Activated T-helper 1 cell treated with anti-CD3 and anti-CD28 coated beads, Interleukin-12 subunit alpha, Interleukin-12 subunit beta, Interleukin-2, Interleukin-4 antibody, amounts not matched to agents 30 ng/mL and 10 ng/mL and 1 ng/mL, durations not matched to agents 14 hours and 24 hours and 36 hours (primary cell): ENCODE measurements at regions not wholly inside any gene's neighbourhood (a gene's known extent, or its start where the extent isn't known, plus 50 kb on each side); places are given as distances from the start of the nearest gene placed in this dataset.

Experiments used
- DNase-seq: peaks from one replicate; pipeline ENCODE4 v3.0.0; 2021; ENCODE audit warnings: low spot score
- H3K27ac Mint-ChIP-seq: one replicate; pipeline ENCODE4 v1.8.0; 2021; ENCODE audit warnings: mild to moderate bottlenecking, mixed read lengths
- H3K27me3 Mint-ChIP-seq: one replicate; pipeline ENCODE4 v1.8.0; 2022; ENCODE audit warnings: mild to moderate bottlenecking, moderate library complexity, mixed read lengths; ENCODE audit not compliant: insufficient read depth
- H3K36me3 Mint-ChIP-seq: one replicate; pipeline ENCODE4 v1.8.0; 2021; ENCODE audit warnings: low read depth, mixed read lengths
- H3K4me1 Mint-ChIP-seq: one replicate; pipeline ENCODE4 v1.8.0; 2021; ENCODE audit warnings: low read depth, mixed read lengths
- H3K4me3 Mint-ChIP-seq: one replicate; pipeline ENCODE4 v1.8.0; 2021; ENCODE audit warnings: mild to moderate bottlenecking, moderate library complexity, mixed read lengths
- H3K9me3 Mint-ChIP-seq: one replicate; pipeline ENCODE4 v1.8.0; 2021; ENCODE audit warnings: mixed read lengths
- intact Hi-C: fragments of 100-400 bp; cut with micrococcal nuclease; formaldehyde crosslinking; loops from one replicate; pipeline ENCODE4 v1.15.1; 2024

- intact Hi-C loops: no loop called here
- no peaks in the 10 kb centered on the region for H3K4me1 Mint-ChIP-seq
- no peak for DNase-seq
- H3K27me3 Mint-ChIP-seq: peaks cover 6% of the 10 kb centered on the region
- H3K4me3 Mint-ChIP-seq: no peak overlapping the region
- no peak overlapping the region for H3K27ac Mint-ChIP-seq
- no peaks in the 10 kb centered on the region for H3K36me3 Mint-ChIP-seq
- H3K9me3 Mint-ChIP-seq: no peaks in the 10 kb centered on the region
These were observed 67.6 kb downstream of the SCN11A start for GRCh38 chr3:38984110-38984509.

GRCh38 chr3:38980938-38981337 is 70.8 kb downstream of the SCN11A start:
- DNase-seq: no peak
- no peaks in the 10 kb centered on the region for H3K4me1 Mint-ChIP-seq
- no peaks in the 10 kb centered on the region for H3K36me3 Mint-ChIP-seq
- no peak overlapping the region for H3K27ac Mint-ChIP-seq
- peaks cover 17% of the 10 kb centered on the region for H3K27me3 Mint-ChIP-seq
- H3K4me3 Mint-ChIP-seq: no peak overlapping the region
- intact Hi-C loops: no loop called here
- H3K9me3 Mint-ChIP-seq: no peaks in the 10 kb centered on the region

GRCh38 chr3:38978729-38979128 is 73.0 kb downstream of the SCN11A start:
- Mint-ChIP-seq H3K36me3 (no peaks in the 10 kb centered on the region), H3K27me3 (peaks cover 14% of the 10 kb centered on the region), H3K4me3 (no peak overlapping the region), H3K4me1 (no peaks in the 10 kb centered on the region), H3K9me3 (no peaks in the 10 kb centered on the region), H3K27ac (no peak overlapping the region)
- no peak for DNase-seq
- intact Hi-C loops: no loop called here

DNA sequence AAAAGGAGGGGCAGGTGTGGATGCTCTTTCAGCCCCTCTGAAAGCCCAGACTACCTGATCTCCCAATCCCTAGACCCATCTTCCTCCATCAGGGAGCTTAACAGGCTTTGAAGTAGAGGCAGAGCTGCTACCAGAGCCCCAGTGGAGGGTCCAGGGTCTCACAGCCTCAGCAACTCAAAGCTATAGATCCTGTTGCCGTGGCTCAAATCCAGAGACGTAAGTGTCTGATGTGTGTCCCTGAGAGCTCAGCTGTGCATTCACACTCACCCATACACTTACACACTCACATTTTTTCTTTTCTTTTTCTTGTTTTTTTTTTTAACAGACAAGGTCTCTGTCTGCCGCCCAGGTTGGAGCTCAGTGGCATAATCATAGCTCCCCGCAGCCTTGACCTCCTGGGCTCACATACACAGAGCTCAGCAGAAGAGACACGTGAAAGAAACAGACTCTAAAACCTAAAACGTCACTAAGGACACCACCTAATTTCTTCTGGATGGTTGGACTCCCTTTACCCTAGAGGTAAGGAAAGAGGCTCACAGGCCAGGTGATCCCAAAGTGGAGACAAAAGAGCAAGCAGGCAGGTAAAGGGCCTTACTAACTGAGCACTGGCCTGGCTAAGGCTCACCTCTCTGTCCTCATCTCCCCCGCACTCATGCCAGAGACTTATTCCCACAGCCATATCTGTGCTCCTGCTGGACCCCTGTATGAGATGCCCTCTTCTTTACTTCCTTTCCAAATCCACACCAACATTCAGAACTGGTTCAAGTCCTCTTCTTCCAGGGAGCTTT is 80.7 kb downstream of the SCN11A start:
- H3K36me3 Mint-ChIP-seq: no peaks in the 10 kb centered on the region
- DNase-seq: no peak
- H3K9me3 Mint-ChIP-seq: no peaks in the 10 kb centered on the region
- no peaks in the 10 kb centered on the region for H3K4me1 Mint-ChIP-seq
- intact Hi-C loops: no loop called here
- no peak overlapping the region for H3K27ac Mint-ChIP-seq
- H3K4me3 Mint-ChIP-seq: no peak overlapping the region
- H3K27me3 Mint-ChIP-seq: peaks cover 5% of the 10 kb centered on the region

GRCh38 chr3:38969317-38970235 is 82.2 kb downstream of the SCN11A start:
- H3K36me3 Mint-ChIP-seq: no peaks in the 10 kb centered on the region
- H3K9me3 Mint-ChIP-seq: no peaks in the 10 kb centered on the region
- no peak overlapping the region for H3K27ac Mint-ChIP-seq
- H3K27me3 Mint-ChIP-seq: peaks cover 3% of the 10 kb centered on the region
- intact Hi-C loops: no loop called here
- no peak for DNase-seq
- H3K4me1 Mint-ChIP-seq: no peaks in the 10 kb centered on the region
- H3K4me3 Mint-ChIP-seq: no peak overlapping the region

DNA sequence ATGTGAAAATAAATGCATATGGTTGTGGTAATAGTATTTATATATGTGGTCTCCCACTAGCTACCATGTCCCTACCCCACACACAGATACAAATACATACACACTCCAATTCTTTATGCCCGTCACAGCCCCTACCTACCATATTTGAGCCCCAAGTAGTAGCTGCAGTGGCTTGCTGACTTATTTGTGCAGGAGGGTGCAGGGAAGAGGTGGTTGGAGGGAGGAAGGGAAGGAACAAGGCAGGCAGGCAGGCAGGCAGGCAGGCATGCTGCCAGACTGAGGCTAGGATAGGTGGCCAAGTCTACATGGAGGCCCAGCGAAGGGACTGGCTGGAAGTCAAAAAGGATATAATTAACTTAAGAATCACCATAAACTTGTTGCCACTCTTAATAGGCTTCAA is 82.9 kb downstream of the SCN11A start:
- Mint-ChIP-seq H3K36me3 (no peaks in the 10 kb centered on the region), H3K9me3 (no peaks in the 10 kb centered on the region), H3K4me3 (no peak overlapping the region), H3K27ac (no peak overlapping the region), H3K27me3 (peaks cover 3% of the 10 kb centered on the region), H3K4me1 (no peaks in the 10 kb centered on the region)
- DNase-seq: no peak
- intact Hi-C loops: no loop called here

DNA sequence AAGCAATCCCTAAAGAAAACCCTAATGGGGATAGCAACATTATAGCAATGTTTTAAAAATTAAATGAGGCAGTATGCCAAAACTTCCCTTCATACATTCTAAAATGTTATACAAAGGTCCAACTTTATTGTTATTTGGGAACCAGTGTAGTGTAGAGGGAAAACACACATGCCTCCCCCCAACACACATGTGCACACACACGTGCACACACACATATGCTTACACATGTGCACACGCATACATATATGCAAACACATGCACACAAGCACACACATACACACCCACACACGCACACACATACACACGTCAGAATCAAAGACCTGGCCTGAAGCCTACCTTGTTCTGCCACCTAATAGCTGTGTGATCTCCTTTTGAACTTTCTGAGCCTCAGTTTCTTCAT is 83.3 kb downstream of the SCN11A start:
- H3K4me3 Mint-ChIP-seq: no peak overlapping the region
- peaks cover 3% of the 10 kb centered on the region for H3K27me3 Mint-ChIP-seq
- H3K9me3 Mint-ChIP-seq: no peaks in the 10 kb centered on the region
- no peaks in the 10 kb centered on the region for H3K36me3 Mint-ChIP-seq
- H3K27ac Mint-ChIP-seq: no peak overlapping the region
- no peak for DNase-seq
- H3K4me1 Mint-ChIP-seq: no peaks in the 10 kb centered on the region
- intact Hi-C loops: no loop called here

DNA sequence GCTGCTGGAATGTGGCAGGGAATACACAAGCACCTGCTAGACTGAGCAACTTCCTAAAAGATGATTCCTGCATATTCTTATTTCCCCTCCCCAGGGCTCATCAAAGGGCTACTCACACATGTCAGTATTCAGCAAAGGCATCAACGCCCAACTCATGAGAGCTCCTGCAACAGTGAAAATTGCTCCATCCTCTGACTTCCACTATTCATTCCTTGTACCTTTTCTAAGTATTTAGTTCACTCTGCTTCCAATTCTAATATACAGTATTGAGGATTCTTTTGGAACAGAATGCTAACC is 84.1 kb downstream of the SCN11A start:
- Mint-ChIP-seq H3K27ac (no peak overlapping the region), H3K27me3 (peaks cover 3% of the 10 kb centered on the region)

DNA sequence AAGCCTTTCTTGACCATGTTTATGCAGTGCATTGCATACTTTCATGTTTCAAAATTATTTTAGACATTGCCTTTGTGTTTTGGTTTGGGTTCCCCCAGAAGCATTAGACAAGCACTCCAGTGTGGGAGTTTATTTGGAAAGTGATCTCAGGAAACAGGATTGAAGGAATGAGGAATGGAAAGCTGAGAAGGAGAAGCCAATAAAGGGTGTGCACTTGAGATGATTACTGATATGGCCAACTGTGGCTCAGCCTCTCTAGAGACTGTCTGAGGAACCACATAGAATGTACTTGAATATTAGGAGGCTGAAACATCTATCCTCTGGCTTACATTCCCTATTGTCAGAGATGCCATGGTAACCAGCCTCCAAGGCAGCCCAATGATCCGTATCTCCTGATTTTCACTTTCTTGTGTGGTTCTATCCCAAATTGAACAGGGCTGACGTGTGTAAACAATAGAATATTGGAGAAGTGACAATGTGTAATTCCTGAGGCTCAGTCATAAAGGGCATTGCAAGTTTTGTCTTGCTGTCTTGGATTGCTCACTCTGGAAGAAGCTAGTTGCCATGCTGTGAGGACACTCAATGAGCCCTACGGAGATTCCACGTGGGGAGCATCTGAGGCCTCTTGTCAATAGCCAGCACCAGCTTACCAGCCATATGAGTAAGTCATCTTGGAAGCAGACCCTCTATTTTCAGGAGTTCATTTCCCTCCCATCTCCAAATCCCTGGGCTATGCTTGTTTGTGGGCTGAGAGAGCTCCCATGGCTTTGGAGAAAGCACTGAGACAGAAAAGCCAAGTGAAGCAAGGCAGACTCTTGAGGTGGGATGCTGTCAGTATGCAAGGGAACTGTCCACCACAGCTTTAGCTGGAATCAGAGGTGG is 84.7 kb downstream of the SCN11A start:
- H3K27me3 Mint-ChIP-seq: peaks cover 3% of the 10 kb centered on the region
- H3K9me3 Mint-ChIP-seq: no peaks in the 10 kb centered on the region
- DNase-seq: no peak
- intact Hi-C loops: no loop called here
- H3K27ac Mint-ChIP-seq: no peak overlapping the region
- H3K36me3 Mint-ChIP-seq: no peaks in the 10 kb centered on the region
- no peaks in the 10 kb centered on the region for H3K4me1 Mint-ChIP-seq
- no peak overlapping the region for H3K4me3 Mint-ChIP-seq

More for the DNA sequence above, 84.1 kb downstream of the SCN11A start:
- H3K4me1 Mint-ChIP-seq: no peaks in the 10 kb centered on the region
- H3K36me3 Mint-ChIP-seq: no peaks in the 10 kb centered on the region
- H3K4me3 Mint-ChIP-seq: no peak overlapping the region
- DNase-seq: no peak
- H3K9me3 Mint-ChIP-seq: no peaks in the 10 kb centered on the region
- intact Hi-C loops: no loop called here

GRCh38 chr3:38964646-38965045 is 87.1 kb downstream of the SCN11A start:
- intact Hi-C loops: no loop called here
- Mint-ChIP-seq H3K36me3 (no peaks in the 10 kb centered on the region), H3K9me3 (no peaks in the 10 kb centered on the region), H3K4me1 (no peaks in the 10 kb centered on the region), H3K27ac (no peak overlapping the region), H3K27me3 (no peaks in the 10 kb centered on the region), H3K4me3 (no peak overlapping the region)
- no peak for DNase-seq

GRCh38 chr3:38964204-38964603 is 87.5 kb downstream of the SCN11A start:
- no peaks in the 10 kb centered on the region for H3K27me3 Mint-ChIP-seq
- DNase-seq: no peak
- no peaks in the 10 kb centered on the region for H3K36me3 Mint-ChIP-seq
- no peak overlapping the region for H3K4me3 Mint-ChIP-seq
- no peaks in the 10 kb centered on the region for H3K9me3 Mint-ChIP-seq
- intact Hi-C loops: no loop called here
- no peak overlapping the region for H3K27ac Mint-ChIP-seq
- no peaks in the 10 kb centered on the region for H3K4me1 Mint-ChIP-seq

DNA sequence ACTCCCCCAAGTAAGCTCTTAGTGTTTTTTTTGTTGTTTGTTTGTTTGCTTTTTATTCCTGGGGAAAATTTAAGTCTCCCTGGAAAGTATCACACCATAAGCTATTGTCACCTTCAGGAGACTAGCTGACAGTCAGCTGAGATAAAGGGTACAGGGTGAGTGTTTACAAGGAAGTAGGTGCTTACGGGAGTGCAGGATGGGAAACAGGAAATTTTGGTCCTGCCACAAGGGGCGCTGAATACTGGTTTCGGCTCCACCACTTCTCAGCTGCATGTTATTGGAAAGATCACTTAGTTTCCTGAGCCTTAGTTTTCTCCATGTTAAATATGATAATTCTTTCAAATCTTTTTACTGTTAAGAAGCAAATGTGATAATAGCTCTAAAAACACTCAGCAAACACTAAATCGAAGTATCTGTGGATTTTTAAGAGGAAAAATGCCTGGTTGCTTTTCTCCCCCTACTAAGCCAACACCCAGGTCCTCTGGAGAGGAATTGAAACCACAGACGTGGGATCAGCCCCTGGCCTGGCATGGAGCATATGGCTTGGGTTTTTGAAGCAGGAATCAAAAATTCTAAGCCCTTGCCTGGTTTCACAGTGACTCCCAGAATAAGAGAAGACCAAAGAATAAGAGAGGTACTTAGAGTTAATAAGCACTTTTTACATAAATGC is 90.7 kb downstream of the SCN11A start:
- DNase-seq: no peak
- no peaks in the 10 kb centered on the region for H3K27me3 Mint-ChIP-seq
- H3K4me3 Mint-ChIP-seq: no peak overlapping the region
- intact Hi-C loops: no loop called here
- no peak overlapping the region for H3K27ac Mint-ChIP-seq
- no peaks in the 10 kb centered on the region for H3K9me3 Mint-ChIP-seq
- no peaks in the 10 kb centered on the region for H3K4me1 Mint-ChIP-seq
- H3K36me3 Mint-ChIP-seq: no peaks in the 10 kb centered on the region
